ENCODE measurements at regions not wholly inside any gene's neighbourhood (a gene's known extent, or its start where the extent isn't known, plus 50 kb on each side); places are given as distances from the start of the nearest gene placed in this dataset.

- TF ChIP-seq, protein P1, sequence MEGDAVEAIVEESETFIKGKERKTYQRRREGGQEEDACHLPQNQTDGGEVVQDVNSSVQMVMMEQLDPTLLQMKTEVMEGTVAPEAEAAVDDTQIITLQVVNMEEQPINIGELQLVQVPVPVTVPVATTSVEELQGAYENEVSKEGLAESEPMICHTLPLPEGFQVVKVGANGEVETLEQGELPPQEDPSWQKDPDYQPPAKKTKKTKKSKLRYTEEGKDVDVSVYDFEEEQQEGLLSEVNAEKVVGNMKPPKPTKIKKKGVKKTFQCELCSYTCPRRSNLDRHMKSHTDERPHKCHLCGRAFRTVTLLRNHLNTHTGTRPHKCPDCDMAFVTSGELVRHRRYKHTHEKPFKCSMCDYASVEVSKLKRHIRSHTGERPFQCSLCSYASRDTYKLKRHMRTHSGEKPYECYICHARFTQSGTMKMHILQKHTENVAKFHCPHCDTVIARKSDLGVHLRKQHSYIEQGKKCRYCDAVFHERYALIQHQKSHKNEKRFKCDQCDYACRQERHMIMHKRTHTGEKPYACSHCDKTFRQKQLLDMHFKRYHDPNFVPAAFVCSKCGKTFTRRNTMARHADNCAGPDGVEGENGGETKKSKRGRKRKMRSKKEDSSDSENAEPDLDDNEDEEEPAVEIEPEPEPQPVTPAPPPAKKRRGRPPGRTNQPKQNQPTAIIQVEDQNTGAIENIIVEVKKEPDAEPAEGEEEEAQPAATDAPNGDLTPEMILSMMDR (IDR thresholded peaks at IDR 0.05; ENCODE audit: low read depth, low read length) = no peak
- no peak for TF ChIP-seq POLR2A (IDR thresholded peaks at IDR 0.05; ENCODE audit: extremely low read depth, insufficient read length)
- TF ChIP-seq MAX (IDR thresholded peaks at IDR 0.05; ENCODE audit: low read depth, low read length) = no peak
- TF ChIP-seq MYC (IDR thresholded peaks at IDR 0.05; ENCODE audit: low read depth, low read length) = no peak
Observed at GRCh38 chr7:63876707-63877322, 121.8 kb upstream of the ZNF722 start.

All from NB4 (cell line).